Stimulated activated naive CD4-positive, alpha-beta T cell (primary cell): ENCODE measurements at regions not wholly inside any gene's neighbourhood (a gene's known extent, or its start where the extent isn't known, plus 50 kb on each side); places are given as distances from the start of the nearest gene placed in this dataset.

ENCODE experiments used
- DNase-seq, 6 experiments: peaks; one replicate each; lab custom pipeline; 2025; lab: John Stamatoyannopoulos, UW

DNA sequence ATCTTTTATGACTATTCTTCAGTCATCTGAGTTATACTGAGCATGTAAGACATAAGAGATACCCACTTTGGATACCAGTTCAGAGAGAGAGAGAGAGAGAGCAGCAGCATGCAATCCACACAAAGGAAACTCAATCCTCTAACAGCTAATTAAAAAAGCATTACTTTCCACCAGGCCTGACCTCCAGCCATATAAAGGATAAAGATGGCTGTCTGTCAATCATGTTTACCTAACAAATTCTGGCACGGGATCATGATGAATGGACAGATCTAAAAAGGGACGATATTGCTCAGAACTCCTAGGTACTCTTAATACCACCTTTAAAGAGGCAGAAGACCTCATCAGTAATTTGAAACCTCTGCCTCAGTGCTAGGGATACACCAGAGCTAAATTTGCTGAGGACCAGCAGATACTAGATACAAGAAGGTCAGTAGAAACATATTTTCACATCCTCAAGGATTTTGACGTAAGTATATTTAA is 159.2 kb downstream of the RPS12 start:
- DNase-seq: no peak

DNA sequence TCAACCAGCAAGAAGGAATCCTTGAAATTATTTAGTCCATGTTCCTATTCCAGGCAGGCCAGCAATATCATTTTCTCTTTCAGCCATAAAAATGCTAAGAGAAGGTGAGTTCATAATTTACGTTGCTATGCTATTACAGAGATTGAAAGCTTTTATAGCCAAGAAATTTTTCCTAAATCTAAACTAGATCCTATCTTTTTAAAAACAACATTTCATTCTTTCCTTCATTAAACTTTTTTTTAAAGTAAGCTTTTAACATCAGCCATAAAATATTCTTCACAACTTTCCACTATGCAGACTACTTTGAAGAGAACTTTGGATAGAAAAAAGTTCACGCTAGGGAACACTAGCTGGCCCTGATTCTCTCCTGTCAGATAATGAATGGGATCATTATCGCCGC is 159.8 kb downstream of the RPS12 start:
- DNase-seq: no peak

DNA sequence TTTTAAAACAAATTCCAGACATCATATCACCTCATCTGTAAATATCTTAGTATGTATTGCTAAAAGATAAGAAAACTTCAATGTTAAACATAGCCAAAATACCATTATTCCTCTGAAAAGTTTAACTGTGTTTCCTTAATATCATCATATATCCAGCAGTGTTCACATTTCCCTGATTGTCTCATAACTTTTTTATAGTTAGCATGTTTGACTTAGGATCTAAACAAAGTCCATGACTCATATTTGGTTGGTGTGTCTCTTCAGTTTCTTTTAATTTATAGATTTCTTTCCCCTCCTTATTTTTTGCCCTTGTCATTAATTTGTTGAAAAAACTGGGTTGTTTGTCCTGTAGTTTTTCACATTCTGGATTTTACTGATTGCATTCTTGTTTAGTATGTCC is 163.0 kb downstream of the RPS12 start:
- DNase-seq: no peak

DNA sequence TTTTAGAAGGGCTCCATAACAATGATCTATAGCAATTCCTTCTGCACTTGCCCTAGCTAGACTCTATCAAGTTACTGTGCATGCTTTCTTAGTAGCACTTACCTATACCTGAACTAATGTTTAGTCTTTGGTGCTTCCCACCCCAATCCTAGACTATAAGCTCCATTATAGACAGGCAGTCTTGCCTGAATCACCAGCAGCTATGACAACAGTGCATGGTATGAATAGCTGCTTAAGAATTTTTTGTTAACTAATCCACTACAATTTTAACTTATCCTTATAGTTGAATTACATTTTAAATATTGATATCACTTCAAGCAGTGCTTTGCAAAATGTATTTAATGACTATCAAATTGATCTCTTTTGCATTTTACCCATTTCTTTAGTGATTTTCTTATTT is 164.3 kb downstream of the RPS12 start:
- no peak for DNase-seq

DNA sequence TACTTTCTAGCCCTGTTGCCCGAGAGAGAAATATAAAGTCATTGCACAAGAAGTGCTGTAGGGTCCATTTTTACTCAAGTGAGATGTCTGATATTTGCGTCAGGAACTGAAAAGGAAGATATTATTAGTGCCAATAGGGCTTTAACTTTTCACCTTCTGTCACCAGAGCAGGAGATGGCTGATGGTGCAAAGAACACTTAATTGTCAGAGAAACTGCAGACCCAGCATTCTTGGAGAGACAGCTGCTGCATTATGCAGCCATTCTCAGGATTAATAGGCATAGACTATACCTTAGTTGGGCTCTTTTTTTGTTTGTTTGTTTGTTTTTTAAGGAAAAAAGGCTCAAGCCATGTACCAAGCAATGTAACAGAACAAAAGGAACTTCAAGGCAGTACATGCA is 179.4 kb downstream of the RPS12 start:
- no peak for DNase-seq

DNA sequence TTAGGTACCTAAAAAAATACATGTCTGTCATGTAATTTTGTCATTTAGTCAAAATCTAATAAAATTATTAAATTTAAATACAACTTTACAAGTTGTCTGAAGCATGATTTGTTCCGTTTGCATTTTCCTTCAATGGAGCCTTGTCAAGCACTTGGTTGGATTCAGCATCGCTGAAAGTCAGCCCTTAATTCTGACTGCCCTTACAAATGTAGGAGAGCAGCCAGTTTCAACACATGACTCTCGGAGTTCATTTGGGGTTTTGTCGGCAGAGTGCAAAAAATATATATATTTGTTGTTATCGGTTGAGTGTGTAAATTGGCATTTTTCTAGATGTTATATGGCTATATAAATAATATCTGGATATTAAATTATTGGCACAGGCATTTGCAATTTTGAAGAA is 180.6 kb downstream of the RPS12 start:
- DNase-seq: no peak

DNA sequence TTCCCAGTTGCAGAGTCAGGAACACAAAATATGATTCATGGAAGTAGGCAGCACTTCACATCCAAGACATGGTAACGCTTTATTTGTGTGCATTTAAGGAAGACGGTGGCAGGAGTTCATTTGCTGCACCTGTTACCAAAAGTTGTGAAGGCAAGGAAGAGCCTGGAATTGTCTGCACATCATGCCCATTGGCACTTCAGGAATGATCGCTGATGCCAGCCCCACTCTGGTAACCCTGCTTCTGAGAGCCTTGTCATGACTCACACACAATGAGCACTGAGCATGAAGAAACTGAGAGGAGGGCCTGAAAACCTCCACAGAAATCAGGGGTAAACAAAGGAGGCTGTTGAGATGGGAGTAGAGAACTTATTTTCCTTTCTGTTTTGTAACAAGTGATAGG is 181.1 kb downstream of the RPS12 start:
- DNase-seq: no peak

DNA sequence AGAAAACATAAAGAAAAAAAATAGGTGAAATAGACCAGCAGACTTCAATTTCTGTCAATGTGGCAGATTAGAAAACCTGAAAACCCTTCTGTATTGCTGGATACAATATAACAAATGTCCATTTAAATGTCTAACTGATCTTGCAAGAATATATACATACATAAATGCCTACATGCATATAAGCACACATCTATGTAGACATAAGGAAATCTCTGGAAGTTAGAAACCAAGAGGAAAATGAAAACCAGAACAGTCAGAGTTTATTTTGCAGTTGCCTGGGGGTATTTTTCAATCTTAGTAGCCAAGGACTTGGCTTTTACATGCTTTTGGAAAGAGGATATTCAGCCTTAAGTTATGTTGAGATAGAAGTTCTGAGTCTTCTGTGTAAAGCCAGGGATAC is 184.0 kb downstream of the RPS12 start:
- no peak for DNase-seq

DNA sequence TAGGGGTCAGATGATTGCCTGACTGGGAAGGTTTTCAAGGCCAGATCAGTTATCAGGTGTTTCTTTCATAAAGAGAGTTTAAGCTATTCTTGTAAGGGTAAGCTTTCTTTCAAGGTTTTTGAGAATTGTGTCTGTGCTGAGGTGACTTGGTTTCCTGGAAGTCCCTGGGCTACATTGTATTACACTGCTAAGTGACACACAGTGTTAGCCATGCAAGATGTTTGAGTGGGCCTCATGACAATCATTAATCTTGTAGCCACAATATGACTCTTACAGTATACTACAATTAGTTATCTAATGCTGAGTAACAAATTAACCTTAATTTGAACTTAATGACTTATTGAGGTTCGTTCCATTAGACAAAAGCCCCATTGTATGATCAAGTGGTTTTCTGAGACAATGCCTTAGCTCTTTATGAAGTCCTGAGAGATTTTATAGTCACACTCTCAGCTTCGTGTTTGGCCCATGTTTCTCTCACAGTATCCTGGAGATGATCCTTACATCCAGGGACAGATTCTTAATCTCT is 186.7 kb downstream of the RPS12 start:
- DNase-seq: no peak

DNA sequence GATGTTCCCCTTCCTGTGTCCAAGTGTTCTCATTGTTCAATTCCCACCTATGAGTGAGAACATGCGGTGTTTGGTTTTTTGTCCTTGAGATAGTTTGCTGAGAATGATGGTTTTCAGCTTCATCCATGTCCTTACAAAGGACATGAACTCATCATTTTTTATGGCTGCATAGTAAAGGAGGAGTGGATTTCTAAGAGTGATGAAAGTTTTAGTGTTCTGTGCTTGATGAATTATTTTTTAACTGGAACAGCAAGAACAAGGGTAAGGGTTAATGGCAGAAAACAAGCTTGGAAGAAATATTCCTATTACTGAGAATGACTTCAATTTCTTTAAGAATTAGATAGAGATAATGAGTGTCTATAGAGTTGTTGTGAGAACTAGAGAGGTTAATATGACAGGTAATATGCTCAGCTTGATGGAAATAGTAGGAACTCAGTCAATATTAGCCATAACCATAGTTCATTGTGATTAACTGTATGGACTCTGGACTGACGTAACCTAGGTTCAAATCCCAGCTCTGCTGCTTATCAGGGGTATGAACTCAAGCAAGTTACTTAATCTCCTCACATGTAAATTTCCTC is 190.0 kb downstream of the RPS12 start:
- DNase-seq: no peak

DNA sequence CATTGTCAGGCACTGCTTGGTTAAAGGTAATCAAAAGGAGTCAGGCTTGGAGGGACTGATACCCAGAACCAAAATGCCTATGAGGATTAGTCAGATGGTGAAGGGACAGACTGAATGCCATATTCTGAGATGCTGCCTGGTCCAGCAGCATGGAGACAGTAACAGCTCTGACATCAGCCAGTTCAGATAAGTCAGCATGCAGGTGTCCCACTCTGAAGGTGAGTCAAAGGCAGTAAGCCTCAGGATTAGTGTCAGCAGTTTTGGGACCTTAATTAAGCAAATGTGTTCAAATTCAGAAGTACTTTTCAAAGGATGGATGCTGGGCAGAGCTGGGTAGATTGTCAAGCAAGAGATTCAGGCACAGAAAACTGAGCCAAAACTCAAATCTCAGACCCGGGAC is 198.4 kb downstream of the RPS12 start:
- DNase-seq: no peak

DNA sequence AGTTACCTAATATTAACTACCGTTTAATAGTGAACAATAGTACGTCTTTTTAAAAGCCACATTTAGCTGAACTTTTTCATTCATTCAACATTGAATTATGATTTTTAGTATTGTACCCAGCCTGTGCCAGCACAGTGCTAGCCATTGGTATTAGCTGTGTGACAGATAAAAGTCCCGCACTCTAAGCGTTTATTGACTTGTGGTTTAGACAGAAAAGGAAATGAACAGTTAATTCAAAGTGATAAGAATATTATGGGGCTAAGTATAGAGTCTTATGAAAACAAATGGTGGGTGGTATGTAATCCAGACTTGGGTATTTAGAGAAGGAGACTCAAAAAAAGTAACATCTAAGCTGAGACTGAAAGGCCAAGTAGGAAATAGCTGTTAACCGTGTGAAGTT is 202.3 kb downstream of the RPS12 start:
- DNase-seq: no peak

DNA sequence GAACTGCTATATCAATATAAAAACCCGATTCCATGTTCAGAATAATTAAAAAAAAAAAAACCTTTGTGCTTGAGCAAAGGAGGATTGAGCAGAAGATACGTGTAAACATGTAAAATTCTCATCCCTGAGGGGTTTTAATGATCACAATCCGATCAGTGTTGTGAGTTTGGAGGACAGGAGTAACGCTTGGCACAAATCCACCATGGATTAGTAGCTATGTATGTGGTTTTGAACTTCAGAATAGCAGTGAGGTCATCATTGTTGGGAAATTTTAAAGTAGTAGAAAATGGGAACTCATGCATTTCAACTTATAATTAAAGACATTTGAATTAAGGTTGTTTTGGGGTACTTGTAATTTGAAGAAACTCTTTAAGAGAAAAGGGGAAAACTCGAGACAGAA is 203.2 kb downstream of the RPS12 start:
- no peak for DNase-seq

DNA sequence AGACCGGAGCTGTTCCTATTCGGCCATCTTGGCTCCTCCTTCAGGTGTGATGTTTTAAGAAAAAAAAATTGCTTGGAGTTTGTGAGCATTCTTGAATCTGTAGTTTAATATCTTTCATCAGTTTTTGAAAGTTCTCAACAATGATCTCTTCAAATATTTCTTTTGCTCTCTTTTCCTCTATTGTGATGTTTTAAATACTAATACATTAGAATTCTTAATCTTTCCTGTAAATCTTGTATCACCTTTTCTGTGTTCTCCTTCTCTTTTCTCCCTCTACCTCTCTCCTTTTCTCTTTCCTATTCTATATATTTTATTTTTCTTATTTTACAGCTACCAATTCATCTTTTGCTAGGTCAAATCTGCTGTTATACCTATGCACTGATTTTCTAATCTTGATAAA is 212.3 kb downstream of the RPS12 start:
- DNase-seq: no peak

DNA sequence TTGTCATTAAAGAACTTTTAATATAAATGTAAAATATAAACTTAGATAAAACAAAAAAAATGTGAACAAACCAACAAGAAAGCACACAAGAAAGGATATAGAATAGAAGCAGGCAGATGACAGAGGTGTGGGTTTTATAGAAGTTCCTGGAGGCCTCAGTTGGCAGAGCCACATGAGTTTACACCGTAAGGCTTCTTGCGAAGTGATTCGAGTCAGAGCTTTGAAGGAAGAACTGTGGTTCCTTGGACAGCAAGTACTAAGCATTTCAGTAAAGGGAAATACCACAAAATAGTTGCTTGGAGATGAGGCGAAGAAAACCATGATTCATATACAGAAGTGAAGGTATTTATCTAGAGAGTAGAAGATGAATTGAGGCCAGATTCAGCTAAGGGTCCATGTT is 207.9 kb upstream of the EYA4 start:
- no peak for DNase-seq

DNA sequence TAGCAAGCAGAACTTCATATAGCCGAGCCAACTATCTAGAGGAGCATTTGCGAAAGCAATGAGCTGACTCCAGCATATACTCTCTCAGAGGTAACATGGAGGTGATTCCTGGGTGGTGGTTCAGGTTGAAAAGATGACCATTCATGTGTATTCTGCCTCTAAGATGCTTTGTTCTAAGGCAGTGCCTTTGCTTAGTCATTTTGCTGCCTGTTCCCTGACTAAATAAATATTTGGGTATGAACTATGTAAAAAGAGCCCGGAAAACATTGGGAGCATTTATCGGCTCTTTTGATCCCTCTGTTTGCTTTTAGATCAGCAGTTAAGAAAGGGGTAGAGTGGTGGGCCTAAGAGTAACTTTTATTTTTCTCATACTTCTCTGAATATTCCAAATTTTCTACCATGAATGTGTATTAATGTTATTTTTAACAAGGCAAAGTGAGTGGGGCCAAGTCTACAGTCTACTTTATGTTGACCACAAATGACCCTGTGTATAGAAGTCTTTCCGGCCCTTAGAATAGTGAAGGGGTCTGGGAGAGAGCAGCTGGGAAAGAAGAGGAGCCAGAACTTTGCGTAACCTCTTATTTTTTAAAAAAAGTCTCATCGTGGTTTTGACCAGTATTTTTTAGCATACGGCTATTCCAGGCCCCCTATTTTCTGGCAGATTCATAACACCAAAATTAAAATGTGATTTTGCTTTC is 206.5 kb upstream of the EYA4 start:
- no peak for DNase-seq

DNA sequence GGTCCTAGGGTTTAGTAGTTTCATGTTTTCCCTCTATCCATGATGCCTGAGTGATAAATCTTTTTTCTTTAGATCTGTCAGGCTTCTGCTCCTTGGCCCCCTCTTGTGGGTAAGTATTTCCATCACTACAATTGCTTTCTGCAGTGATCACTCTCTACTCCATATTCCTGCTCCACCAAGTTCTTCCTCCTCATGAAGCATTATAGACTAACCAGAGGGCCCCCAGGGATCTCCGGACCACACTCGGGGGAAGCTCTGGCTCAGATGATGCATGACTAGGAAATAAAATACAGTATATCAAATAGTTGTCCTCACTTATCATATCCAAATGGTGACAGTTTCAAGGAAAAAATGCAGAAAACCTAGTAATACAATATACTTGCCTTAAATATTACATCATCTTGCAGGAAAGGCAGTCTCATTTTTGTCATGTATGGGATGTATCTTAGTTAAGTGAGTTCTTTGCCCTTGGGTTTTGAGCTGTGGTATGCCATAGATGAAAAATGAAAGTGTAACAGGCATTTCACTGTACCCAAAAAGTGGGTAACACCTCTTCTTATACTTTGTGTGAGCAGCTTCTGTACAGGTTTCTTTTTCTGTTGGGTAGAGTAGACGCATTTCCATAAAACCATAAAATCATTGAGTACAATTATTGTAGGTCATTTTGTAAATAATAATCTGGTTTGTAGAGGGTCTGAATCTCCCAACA is 200.9 kb upstream of the EYA4 start:
- DNase-seq: peak in 1 of 6 experiments; percentile 1

DNA sequence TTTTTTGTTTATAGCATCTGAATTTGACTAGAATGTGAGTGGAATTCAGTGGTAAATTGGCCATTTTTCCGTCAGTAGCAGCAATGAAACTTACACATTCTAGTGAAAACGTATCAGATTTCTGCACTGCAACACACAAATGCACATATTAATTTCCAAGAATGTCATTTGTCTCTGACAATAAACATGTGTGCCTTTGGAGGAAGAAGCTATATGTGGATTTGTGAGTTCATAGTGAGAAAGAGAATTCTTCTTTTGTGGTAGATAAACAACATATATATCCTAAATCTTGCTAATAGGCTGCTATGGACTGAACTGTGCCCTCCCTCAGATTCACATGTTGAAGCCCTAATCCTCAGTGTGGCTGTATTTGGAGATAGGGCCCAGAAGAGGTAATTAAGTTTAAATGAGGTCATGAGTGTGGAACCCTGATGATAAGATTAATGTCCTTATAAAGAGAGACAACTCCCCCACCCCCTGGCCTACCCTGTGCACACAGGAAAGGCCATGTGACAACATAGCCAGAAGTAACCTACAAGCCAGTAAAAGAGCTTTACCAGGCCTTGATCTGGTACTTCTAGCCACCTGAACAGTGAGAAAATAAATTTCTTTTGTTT is 200.2 kb upstream of the EYA4 start:
- no peak for DNase-seq

DNA sequence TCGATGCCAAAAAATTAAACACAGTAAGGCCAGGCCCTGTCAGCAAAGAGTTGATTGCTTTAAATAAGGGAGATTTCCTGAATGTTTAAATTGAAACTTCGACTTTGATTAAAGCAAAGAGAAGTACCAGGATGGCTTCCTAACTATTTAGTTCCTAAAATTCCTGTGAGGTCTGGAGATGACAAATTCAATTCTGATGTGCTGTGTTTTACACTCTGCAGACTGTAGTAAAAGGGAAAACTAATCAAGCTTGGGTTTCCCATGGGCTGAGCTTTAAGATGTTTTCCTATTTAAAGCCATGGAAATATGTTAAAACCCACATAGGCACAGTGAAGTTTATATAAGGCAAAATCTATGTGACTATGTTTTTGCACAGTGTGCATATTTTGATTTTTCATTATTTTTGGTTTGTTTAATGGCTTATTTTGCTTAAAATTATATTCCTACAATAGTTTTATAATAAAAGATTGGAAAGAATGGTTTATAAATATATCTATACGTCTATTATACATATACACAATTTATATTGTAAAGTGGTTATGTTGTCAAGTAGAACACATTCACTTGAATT is 198.5 kb upstream of the EYA4 start:
- no peak for DNase-seq

DNA sequence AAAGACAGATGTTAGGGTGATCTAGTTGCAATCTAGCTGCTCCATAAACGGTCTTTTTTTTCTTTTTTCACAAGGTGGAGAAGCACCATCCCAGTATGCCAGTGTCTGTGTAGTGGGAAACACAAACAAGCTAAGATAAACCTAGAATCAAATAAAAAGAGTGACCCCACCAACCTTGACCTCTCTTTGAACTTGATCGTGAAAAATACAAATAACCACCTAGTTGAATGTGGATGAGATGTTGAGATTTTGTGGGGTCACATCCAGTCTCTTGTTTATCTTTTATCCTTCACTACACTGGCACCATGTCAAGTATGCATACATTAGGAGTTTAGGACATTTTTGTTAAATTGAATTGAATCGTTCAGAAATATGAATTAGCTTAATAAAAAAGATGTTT is 194.6 kb upstream of the EYA4 start:
- no peak for DNase-seq

DNA sequence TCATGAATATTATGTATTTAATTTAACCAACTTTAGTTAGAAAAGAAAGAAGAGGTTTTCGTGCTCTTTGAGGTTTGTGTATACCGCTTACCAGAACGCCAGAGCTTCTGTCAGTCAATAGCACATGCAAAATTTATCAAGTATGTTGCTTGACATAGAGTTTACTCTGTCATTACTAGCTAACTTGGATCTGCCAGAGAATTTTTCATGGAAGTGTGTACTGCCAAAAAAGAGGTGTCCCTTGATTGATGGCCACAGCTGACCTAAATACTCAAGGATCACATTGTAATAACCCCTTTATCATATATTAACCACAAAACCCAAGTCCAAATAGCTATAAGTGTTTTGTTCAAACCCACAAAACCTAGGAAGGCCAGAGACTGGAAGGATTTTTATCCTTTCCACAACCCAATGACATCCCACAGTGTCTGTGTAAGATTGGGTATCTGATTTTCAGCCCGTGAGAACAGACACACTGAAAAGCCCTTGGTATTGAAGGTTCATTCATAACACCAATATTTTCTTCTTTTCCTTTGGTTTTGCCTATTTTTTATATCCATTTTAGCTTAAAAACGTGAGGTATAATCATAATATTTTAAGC is 194.0 kb upstream of the EYA4 start:
- no peak for DNase-seq

DNA sequence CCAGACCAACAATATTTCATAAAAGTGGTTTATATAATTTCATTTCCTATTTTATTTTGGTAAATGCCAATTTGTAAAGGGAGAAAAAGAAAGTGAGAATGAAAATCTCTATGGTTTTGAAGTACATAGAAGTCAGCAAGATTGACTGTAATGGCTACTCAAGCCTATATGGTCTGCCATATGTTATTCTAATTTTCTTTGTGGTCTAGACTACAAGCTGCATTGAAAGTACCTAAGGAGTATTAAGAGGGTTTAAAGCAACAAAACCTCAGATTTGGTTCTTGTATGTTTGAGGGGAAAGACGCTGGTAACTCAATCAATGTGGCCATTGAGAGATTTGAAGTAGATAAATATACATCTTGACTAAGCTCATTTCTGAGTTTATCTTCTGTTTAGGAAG is 193.5 kb upstream of the EYA4 start:
- DNase-seq: no peak
